IPS-15b (cell line): ENCODE measurements at regions not wholly inside any gene's neighbourhood (a gene's known extent, or its start where the extent isn't known, plus 50 kb on each side); places are given as distances from the start of the nearest gene placed in this dataset.

Source experiments
- H3K27me3 ChIP-seq: one replicate; pipeline ENCODE4 v1.6.1; 2013; ENCODE audit warnings: low read length; ENCODE audit not compliant: control insufficient read depth, insufficient read depth
- H3K36me3 ChIP-seq: one replicate; pipeline ENCODE4 v1.6.1; 2013; ENCODE audit warnings: low read length; ENCODE audit not compliant: control insufficient read depth, insufficient read depth
- H3K4me1 ChIP-seq: one replicate; pipeline ENCODE4 v1.6.1; 2013; ENCODE audit warnings: mild to moderate bottlenecking, low read length; ENCODE audit not compliant: control insufficient read depth, insufficient read depth
- H3K4me3 ChIP-seq: one replicate; pipeline ENCODE4 v1.5.1; 2013; ENCODE audit warnings: low read depth, low read length
- H3K9ac ChIP-seq: one replicate; pipeline ENCODE4 v1.6.1; 2013; ENCODE audit warnings: low read depth, mild to moderate bottlenecking, low read length
- H3K9me3 ChIP-seq: one replicate; pipeline ENCODE4 v1.6.1; 2013; ENCODE audit warnings: mild to moderate bottlenecking, low read length; ENCODE audit not compliant: control insufficient read depth, insufficient read depth

- Histone ChIP-seq H3K4me3 (no peak overlapping the region), H3K9me3 (no peaks in the 10 kb centered on the region), H3K36me3 (no peaks in the 10 kb centered on the region), H3K9ac (no peak overlapping the region), H3K4me1 (no peaks in the 10 kb centered on the region), H3K27me3 (no peaks in the 10 kb centered on the region)
Measured at GRCh38 chr6:94535798-94536197, 1041.5 kb upstream of the MANEA start.

- H3K9me3 ChIP-seq, result no peaks in the 10 kb centered on the region
- H3K4me3 ChIP-seq, result peak overlapping the region; percentile 18
- no peaks in the 10 kb centered on the region for H3K36me3 ChIP-seq
- no peaks in the 10 kb centered on the region for H3K27me3 ChIP-seq
- H3K9ac ChIP-seq, result no peak overlapping the region
- no peaks in the 10 kb centered on the region for H3K4me1 ChIP-seq
Measured at GRCh38 chr6:94511502-94512088, 1065.7 kb upstream of the MANEA start.

GRCh38 chr6:94510877-94511276, 1066.5 kb upstream of the MANEA start:
- H3K9ac ChIP-seq, result no peak overlapping the region
- no peaks in the 10 kb centered on the region for H3K9me3 ChIP-seq
- no peaks in the 10 kb centered on the region for H3K4me1 ChIP-seq
- H3K27me3 ChIP-seq, result no peaks in the 10 kb centered on the region
- H3K36me3 ChIP-seq, result no peaks in the 10 kb centered on the region
- H3K4me3 ChIP-seq, result peak overlapping the region; percentile 37

- Histone ChIP-seq H3K4me3 (no peak overlapping the region), H3K27me3 (no peaks in the 10 kb centered on the region), H3K9ac (no peak overlapping the region), H3K9me3 (no peaks in the 10 kb centered on the region), H3K4me1 (no peaks in the 10 kb centered on the region), H3K36me3 (no peaks in the 10 kb centered on the region)
Measured at GRCh38 chr6:94501516-94501915, 1075.8 kb upstream of the MANEA start.

- no peak overlapping the region for H3K4me3 ChIP-seq
- no peak overlapping the region for H3K9ac ChIP-seq
- H3K4me1 ChIP-seq, result no peaks in the 10 kb centered on the region
- H3K27me3 ChIP-seq, result no peaks in the 10 kb centered on the region
- H3K9me3 ChIP-seq, result no peaks in the 10 kb centered on the region
- H3K36me3 ChIP-seq, result no peaks in the 10 kb centered on the region
Measured at GRCh38 chr6:94498099-94498498, 1078.7 kb upstream of the EPHA7 start.

GRCh38 chr6:94494500-94494899, 1075.1 kb upstream of the EPHA7 start:
- Histone ChIP-seq H3K4me1 (no peaks in the 10 kb centered on the region), H3K27me3 (no peaks in the 10 kb centered on the region), H3K4me3 (no peak overlapping the region), H3K9me3 (no peaks in the 10 kb centered on the region), H3K9ac (no peak overlapping the region), H3K36me3 (no peaks in the 10 kb centered on the region)

- H3K27me3 ChIP-seq, result no peaks in the 10 kb centered on the region
- H3K4me1 ChIP-seq, result peaks cover 5% of the 10 kb centered on the region
- H3K9me3 ChIP-seq, result no peaks in the 10 kb centered on the region
- H3K36me3 ChIP-seq, result no peaks in the 10 kb centered on the region
- H3K4me3 ChIP-seq, result no peak overlapping the region
- H3K9ac ChIP-seq, result no peak overlapping the region
Measured at GRCh38 chr6:94487371-94487770, 1068.0 kb upstream of the EPHA7 start.

- Histone ChIP-seq H3K27me3 (no peaks in the 10 kb centered on the region), H3K36me3 (no peaks in the 10 kb centered on the region), H3K4me3 (no peak overlapping the region), H3K9me3 (no peaks in the 10 kb centered on the region), H3K9ac (no peak overlapping the region), H3K4me1 (no peaks in the 10 kb centered on the region)
Measured at GRCh38 chr6:94478133-94479005, 1059.0 kb upstream of the EPHA7 start.

- Histone ChIP-seq H3K36me3 (no peaks in the 10 kb centered on the region), H3K27me3 (no peaks in the 10 kb centered on the region), H3K4me3 (no peak overlapping the region), H3K9ac (no peak overlapping the region), H3K9me3 (no peaks in the 10 kb centered on the region), H3K4me1 (peaks cover 11% of the 10 kb centered on the region)
Measured at GRCh38 chr6:94468830-94469229, 1049.5 kb upstream of the EPHA7 start.

GRCh38 chr6:94464018-94464510, 1044.7 kb upstream of the EPHA7 start:
- no peaks in the 10 kb centered on the region for H3K36me3 ChIP-seq
- H3K27me3 ChIP-seq, result no peaks in the 10 kb centered on the region
- no peaks in the 10 kb centered on the region for H3K9me3 ChIP-seq
- H3K4me1 ChIP-seq, result peaks cover 20% of the 10 kb centered on the region
- no peak overlapping the region for H3K4me3 ChIP-seq
- H3K9ac ChIP-seq, result no peak overlapping the region

GRCh38 chr6:94463306-94463705, 1043.9 kb upstream of the EPHA7 start:
- H3K27me3 ChIP-seq, result no peaks in the 10 kb centered on the region
- H3K9ac ChIP-seq, result no peak overlapping the region
- no peaks in the 10 kb centered on the region for H3K9me3 ChIP-seq
- H3K4me1 ChIP-seq, result peaks cover 20% of the 10 kb centered on the region
- no peaks in the 10 kb centered on the region for H3K36me3 ChIP-seq
- no peak overlapping the region for H3K4me3 ChIP-seq

- Histone ChIP-seq H3K9ac (no peak overlapping the region), H3K4me1 (peaks cover 20% of the 10 kb centered on the region), H3K27me3 (no peaks in the 10 kb centered on the region), H3K4me3 (no peak overlapping the region), H3K9me3 (no peaks in the 10 kb centered on the region), H3K36me3 (no peaks in the 10 kb centered on the region)
Measured at GRCh38 chr6:94462231-94462630, 1042.9 kb upstream of the EPHA7 start.
